ENCODE measurements at regions not wholly inside any gene's neighbourhood (a gene's known extent, or its start where the extent isn't known, plus 50 kb on each side); places are given as distances from the start of the nearest gene placed in this dataset.

DNA sequence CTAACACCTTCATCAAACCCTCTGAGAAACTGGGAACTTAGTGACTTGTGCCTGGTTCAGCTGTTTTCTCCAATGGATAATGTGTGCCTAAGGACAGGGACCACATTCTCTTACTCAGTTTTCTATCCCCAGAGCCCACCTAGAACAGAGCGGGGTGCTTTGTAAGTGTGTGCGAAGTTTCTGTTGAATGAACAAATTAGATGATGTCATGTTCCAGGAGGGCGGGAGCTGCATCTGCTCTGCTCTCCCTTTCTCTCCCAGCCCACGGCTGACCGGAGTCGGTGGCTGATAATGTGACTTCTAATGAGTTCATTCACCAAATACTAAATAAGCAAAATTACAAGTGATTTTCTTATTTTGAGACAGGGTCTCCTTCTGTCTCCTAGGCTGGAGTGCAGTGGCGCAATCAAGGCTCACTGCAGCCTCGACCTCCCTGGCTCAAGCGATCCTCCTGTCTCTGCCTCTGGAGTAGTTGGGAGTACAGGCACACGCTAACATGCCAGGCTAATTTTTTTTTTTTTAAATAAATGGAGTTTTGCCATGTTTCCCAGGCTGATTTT is 60.7 kb upstream of the FNDC1 start:
- TF ChIP-seq CTCF (IDR thresholded peaks at IDR 0.05) (no peak), POLR2A (IDR thresholded peaks at IDR 0.05) (no peak)
